ENCODE measurements at regions not wholly inside any gene's neighbourhood (a gene's known extent, or its start where the extent isn't known, plus 50 kb on each side); places are given as distances from the start of the nearest gene placed in this dataset.

- POLR2A ChIA-PET: interaction anchor here (0.5 kb wide), 1 partner anchor 35 kb away, joined by 9 read pairs; no protein-coding TSS in a partner anchor
- in situ Hi-C loops (cut with HindIII; ENCODE audit: low pct_unique_long_range_greater_than_20kb, low sequenced_read_pairs) (no loop called here), intact Hi-C loops (cut with micrococcal nuclease; ENCODE audit: unreplicated experiment) (no loop called here)
- Histone ChIP-seq H3K4me1 (ENCODE audit: control insufficient read depth, insufficient read depth, low read length) (no peaks in the 10 kb centered on the region), H3K4me3 (ENCODE audit: low read depth in 2 of 2, low read length in 2 of 2) (no peak overlapping the region), H3K36me3 (ENCODE audit: control insufficient read depth, insufficient read depth, low read length) (no peaks in the 10 kb centered on the region), H3K27me3 (ENCODE audit: control insufficient read depth, insufficient read depth, low read length) (peaks cover 11% of the 10 kb centered on the region), H3K27ac (ENCODE audit: low read length) (no peak overlapping the region), H3K9me3 (ENCODE audit: control insufficient read depth, insufficient read depth, low read depth, low read length) (no peaks in the 10 kb centered on the region)
- no TSS peak for BruUV-seq (replicated peaks)
- no peak for TF ChIP-seq REST (IDR thresholded peaks at IDR 0.05; ENCODE audit: insufficient read depth in 1 of 2, low read depth in 2 of 2, low read length in 1 of 2)
- no peak for TF ChIP-seq POLR2AphosphoS5 (IDR thresholded peaks at IDR 0.05; ENCODE audit: low read depth, low read length)
- TF ChIP-seq TCF7L2 (IDR thresholded peaks at IDR 0.05; ENCODE audit: low read depth, low read length): no peak
- TF ChIP-seq SIN3A (IDR thresholded peaks at IDR 0.05; ENCODE audit: borderline replicate concordance, insufficient read depth, low read depth, low read length): no peak
- TF ChIP-seq CTCF (IDR thresholded peaks at IDR 0.05): no peak
- CTCF ChIA-PET: no interaction called here
- DNase-seq (ENCODE audit: low read depth, low spot score) (no peak), ATAC-seq (no peak)
Measured at GRCh38 chr7:56188376-56188775, 72.2 kb upstream of the NUPR2 start.

GRCh38 chr7:56181010-56181409, 64.8 kb upstream of the NUPR2 start:
- intact Hi-C loops (cut with micrococcal nuclease; ENCODE audit: unreplicated experiment): no loop called here
- DNase-seq (ENCODE audit: low read depth, low spot score) (no peak), ATAC-seq (no peak)
- TF ChIP-seq SIN3A (IDR thresholded peaks at IDR 0.05; ENCODE audit: borderline replicate concordance, insufficient read depth, low read depth, low read length) (no peak), POLR2AphosphoS5 (IDR thresholded peaks at IDR 0.05; ENCODE audit: low read depth, low read length) (no peak), TCF7L2 (IDR thresholded peaks at IDR 0.05; ENCODE audit: low read depth, low read length) (no peak), REST (IDR thresholded peaks at IDR 0.05; ENCODE audit: insufficient read depth in 1 of 2, low read depth in 2 of 2, low read length in 1 of 2) (no peak), CTCF (IDR thresholded peaks at IDR 0.05) (no peak)
- CTCF ChIA-PET: no interaction called here
- in situ Hi-C loops (cut with HindIII; ENCODE audit: low pct_unique_long_range_greater_than_20kb, low sequenced_read_pairs): no loop called here
- POLR2A ChIA-PET: no interaction called here
- Histone ChIP-seq H3K27me3 (ENCODE audit: control insufficient read depth, insufficient read depth, low read length) (peaks cover 5% of the 10 kb centered on the region), H3K27ac (ENCODE audit: low read length) (no peak overlapping the region), H3K36me3 (ENCODE audit: control insufficient read depth, insufficient read depth, low read length) (no peaks in the 10 kb centered on the region), H3K4me3 (ENCODE audit: low read depth in 2 of 2, low read length in 2 of 2) (no peak overlapping the region), H3K9me3 (ENCODE audit: control insufficient read depth, insufficient read depth, low read depth, low read length) (no peaks in the 10 kb centered on the region), H3K4me1 (ENCODE audit: control insufficient read depth, insufficient read depth, low read length) (no peaks in the 10 kb centered on the region)
- BruUV-seq (replicated peaks): no TSS peak
